ENCODE measurements at regions not wholly inside any gene's neighbourhood (a gene's known extent, or its start where the extent isn't known, plus 50 kb on each side); places are given as distances from the start of the nearest gene placed in this dataset.

- no peak overlapping the region for H3K27ac ChIP-seq (ENCODE audit: low read depth, low read length)
- no peaks in the 10 kb centered on the region for H3F3A ChIP-seq (ENCODE audit: insufficient read depth)
- no peaks in the 10 kb centered on the region for H3K79me2 ChIP-seq (ENCODE audit: insufficient read depth, low read length)
- no peaks in the 10 kb centered on the region for H3K9me3 ChIP-seq (ENCODE audit: insufficient read depth, low read length)
- no peaks in the 10 kb centered on the region for H3K36me3 ChIP-seq (ENCODE audit: low read length)
- no peak for TF ChIP-seq CTCF (IDR thresholded peaks at IDR 0.05; ENCODE audit: insufficient read depth, low read length, poor library complexity, severe bottlenecking)
- TF ChIP-seq EZH2phosphoT487 (conservative IDR thresholded peaks at IDR 0.05; ENCODE audit: low read length), result no peak
- H3K4me2 ChIP-seq (ENCODE audit: low read depth, low read length, poor library complexity, severe bottlenecking), result no peak overlapping the region
- H3K9me2 ChIP-seq (replicated peaks; ENCODE audit: insufficient read depth, low read length), result no peaks in the 10 kb centered on the region
- H3K27me3 ChIP-seq (ENCODE audit: low read length), result no peaks in the 10 kb centered on the region
- no peak overlapping the region for H3K4me3 ChIP-seq (ENCODE audit: insufficient read depth, low read length, poor library complexity, severe bottlenecking)
- no peak overlapping the region for H2AFZ ChIP-seq (ENCODE audit: low read depth, low read length, severe bottlenecking)
- H4K20me1 ChIP-seq (ENCODE audit: low read depth, low read length), result no peaks in the 10 kb centered on the region
- H3K9ac ChIP-seq (ENCODE audit: low read length), result no peak overlapping the region
Measured at GRCh38 chr1:175885326-175885725, 141.9 kb upstream of the TNR start.

- H3K9me3 ChIP-seq (ENCODE audit: insufficient read depth, low read length), result no peaks in the 10 kb centered on the region
Measured at GRCh38 chr1:175884369-175884768, 141.0 kb upstream of the TNR start.

GRCh38 chr1:175882192-175882591 is 138.8 kb upstream of the TNR start:
- H3K27ac ChIP-seq (ENCODE audit: low read depth, low read length), result no peak overlapping the region
- no peaks in the 10 kb centered on the region for H4K20me1 ChIP-seq (ENCODE audit: low read depth, low read length)
- H3K4me3 ChIP-seq (ENCODE audit: insufficient read depth, low read length, poor library complexity, severe bottlenecking), result no peak overlapping the region
- H3K4me2 ChIP-seq (ENCODE audit: low read depth, low read length, poor library complexity, severe bottlenecking), result no peak overlapping the region
- TF ChIP-seq CTCF (IDR thresholded peaks at IDR 0.05; ENCODE audit: insufficient read depth, low read length, poor library complexity, severe bottlenecking) (no peak), EZH2phosphoT487 (conservative IDR thresholded peaks at IDR 0.05; ENCODE audit: low read length) (no peak)
- no peaks in the 10 kb centered on the region for H3K36me3 ChIP-seq (ENCODE audit: low read length)
- H3K9ac ChIP-seq (ENCODE audit: low read length), result no peak overlapping the region
- H3K9me2 ChIP-seq (replicated peaks; ENCODE audit: insufficient read depth, low read length), result no peaks in the 10 kb centered on the region
- no peaks in the 10 kb centered on the region for H3K27me3 ChIP-seq (ENCODE audit: low read length)
- no peaks in the 10 kb centered on the region for H3K79me2 ChIP-seq (ENCODE audit: insufficient read depth, low read length)
- H3F3A ChIP-seq (ENCODE audit: insufficient read depth), result no peaks in the 10 kb centered on the region
- H3K9me3 ChIP-seq (ENCODE audit: insufficient read depth, low read length), result no peaks in the 10 kb centered on the region
- H2AFZ ChIP-seq (ENCODE audit: low read depth, low read length, severe bottlenecking), result no peak overlapping the region

More at GRCh38 chr1:175884369-175884768, 141.0 kb upstream of the TNR start:
- no peak for TF ChIP-seq CTCF (IDR thresholded peaks at IDR 0.05; ENCODE audit: insufficient read depth, low read length, poor library complexity, severe bottlenecking)
- TF ChIP-seq EZH2phosphoT487 (conservative IDR thresholded peaks at IDR 0.05; ENCODE audit: low read length), result no peak
- no peaks in the 10 kb centered on the region for H3K79me2 ChIP-seq (ENCODE audit: insufficient read depth, low read length)
- no peaks in the 10 kb centered on the region for H3F3A ChIP-seq (ENCODE audit: insufficient read depth)
- H3K4me3 ChIP-seq (ENCODE audit: insufficient read depth, low read length, poor library complexity, severe bottlenecking), result no peak overlapping the region
- no peaks in the 10 kb centered on the region for H4K20me1 ChIP-seq (ENCODE audit: low read depth, low read length)
- no peaks in the 10 kb centered on the region for H3K9me2 ChIP-seq (replicated peaks; ENCODE audit: insufficient read depth, low read length)
- no peak overlapping the region for H3K4me2 ChIP-seq (ENCODE audit: low read depth, low read length, poor library complexity, severe bottlenecking)
- no peak overlapping the region for H2AFZ ChIP-seq (ENCODE audit: low read depth, low read length, severe bottlenecking)
- no peaks in the 10 kb centered on the region for H3K36me3 ChIP-seq (ENCODE audit: low read length)
- H3K27me3 ChIP-seq (ENCODE audit: low read length), result no peaks in the 10 kb centered on the region
- no peak overlapping the region for H3K9ac ChIP-seq (ENCODE audit: low read length)
- H3K27ac ChIP-seq (ENCODE audit: low read depth, low read length), result no peak overlapping the region

Measured in SU-DHL-6 (cell line).